ENCODE measurements at regions not wholly inside any gene's neighbourhood (a gene's known extent, or its start where the extent isn't known, plus 50 kb on each side); places are given as distances from the start of the nearest gene placed in this dataset.

GRCh38 chr13:100734194-100734720 is 59.7 kb upstream of the TMTC4 start:
- peaks cover 2% of the 10 kb centered on the region for H3K27me3 Mint-ChIP-seq
- intact Hi-C loops (cut with micrococcal nuclease): no loop called here

DNA sequence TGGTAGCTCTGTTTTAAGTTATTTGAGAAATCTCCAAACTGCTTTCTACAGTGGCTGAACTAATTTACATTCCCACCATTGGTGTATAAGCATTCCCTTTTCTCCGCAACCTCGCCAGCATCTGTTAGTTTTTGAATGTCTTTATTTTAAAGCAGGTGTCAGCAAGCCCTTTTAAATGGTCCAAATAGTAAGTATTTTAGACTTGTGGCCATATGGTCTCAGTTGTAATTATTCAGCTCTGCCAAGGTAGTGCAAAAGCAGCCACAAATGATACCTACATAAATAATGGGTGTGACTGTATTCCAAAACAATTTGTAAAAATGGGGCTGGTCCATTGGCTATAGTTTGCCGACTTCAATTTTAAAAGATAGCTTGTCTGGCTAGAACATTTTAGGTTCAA is 58.7 kb upstream of the TMTC4 start:
- no peak overlapping the region for H3K27ac Mint-ChIP-seq
- no peaks in the 10 kb centered on the region for H3K36me3 Mint-ChIP-seq (ENCODE audit: low read depth)
- peaks cover 2% of the 10 kb centered on the region for H3K27me3 Mint-ChIP-seq
- intact Hi-C loops (cut with micrococcal nuclease): no loop called here
- H3K4me1 Mint-ChIP-seq (ENCODE audit: low read depth): peaks cover under 1% of the 10 kb centered on the region
- no peak overlapping the region for H3K4me3 Mint-ChIP-seq
- H3K9me3 Mint-ChIP-seq: peaks cover 4% of the 10 kb centered on the region

More at GRCh38 chr13:100734194-100734720, 59.7 kb upstream of the TMTC4 start:
- Mint-ChIP-seq H3K36me3 (ENCODE audit: low read depth) (no peaks in the 10 kb centered on the region), H3K27ac (no peak overlapping the region), H3K4me1 (ENCODE audit: low read depth) (peaks cover 5% of the 10 kb centered on the region), H3K9me3 (peaks cover 9% of the 10 kb centered on the region), H3K4me3 (no peak overlapping the region)

DNA sequence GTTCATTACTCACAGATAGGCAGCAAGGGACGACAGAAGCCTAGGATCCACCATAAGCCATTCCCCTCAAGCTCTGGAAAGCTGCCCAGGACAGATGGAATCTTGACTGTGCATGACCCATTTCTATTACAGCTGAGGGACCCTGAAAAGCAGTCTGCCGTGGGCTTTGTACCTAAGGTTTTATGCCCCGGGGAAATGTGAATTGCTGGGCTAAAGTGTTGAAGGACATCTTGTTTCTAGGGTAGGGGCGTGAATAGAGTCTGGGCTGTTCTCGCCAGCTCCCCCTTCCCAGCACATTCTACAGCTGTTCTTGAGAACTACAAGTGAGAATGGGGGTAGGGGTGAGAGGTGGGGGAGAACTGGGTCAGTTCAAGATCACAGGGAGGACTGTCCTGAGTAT is 53.6 kb upstream of the TMTC4 start:
- Mint-ChIP-seq H3K27ac (no peak overlapping the region), H3K4me3 (no peak overlapping the region), H3K27me3 (peaks cover 5% of the 10 kb centered on the region), H3K36me3 (ENCODE audit: low read depth) (no peaks in the 10 kb centered on the region), H3K4me1 (ENCODE audit: low read depth) (no peaks in the 10 kb centered on the region), H3K9me3 (peaks cover 6% of the 10 kb centered on the region)
- intact Hi-C loops (cut with micrococcal nuclease): no loop called here

DNA sequence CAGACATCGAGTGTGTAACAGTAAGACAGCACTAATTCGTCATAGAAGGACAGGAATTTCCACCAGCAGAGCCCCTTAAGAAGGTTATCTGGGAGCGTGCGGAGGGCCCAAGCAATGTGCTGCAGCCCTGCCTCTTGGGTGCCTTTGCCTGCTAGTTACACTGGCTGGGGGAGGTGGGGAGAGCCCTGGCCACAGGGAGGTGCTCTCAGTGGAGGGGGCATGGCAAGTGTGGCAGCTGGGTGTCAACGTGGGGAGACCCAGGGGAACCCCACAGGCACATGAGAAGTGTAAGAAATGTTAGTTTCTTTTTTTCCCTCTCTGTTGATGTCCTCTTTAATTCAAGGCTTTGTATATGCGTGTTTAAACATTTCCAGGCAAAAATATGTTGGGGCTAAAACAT is 50.9 kb upstream of the TMTC4 start:
- intact Hi-C loops (cut with micrococcal nuclease): no loop called here
- H3K27me3 Mint-ChIP-seq: peaks cover 3% of the 10 kb centered on the region
- no peak overlapping the region for H3K27ac Mint-ChIP-seq
- no peaks in the 10 kb centered on the region for H3K36me3 Mint-ChIP-seq (ENCODE audit: low read depth)
- no peak overlapping the region for H3K4me3 Mint-ChIP-seq
- peaks cover 6% of the 10 kb centered on the region for H3K9me3 Mint-ChIP-seq
- no peaks in the 10 kb centered on the region for H3K4me1 Mint-ChIP-seq (ENCODE audit: low read depth)

DNA sequence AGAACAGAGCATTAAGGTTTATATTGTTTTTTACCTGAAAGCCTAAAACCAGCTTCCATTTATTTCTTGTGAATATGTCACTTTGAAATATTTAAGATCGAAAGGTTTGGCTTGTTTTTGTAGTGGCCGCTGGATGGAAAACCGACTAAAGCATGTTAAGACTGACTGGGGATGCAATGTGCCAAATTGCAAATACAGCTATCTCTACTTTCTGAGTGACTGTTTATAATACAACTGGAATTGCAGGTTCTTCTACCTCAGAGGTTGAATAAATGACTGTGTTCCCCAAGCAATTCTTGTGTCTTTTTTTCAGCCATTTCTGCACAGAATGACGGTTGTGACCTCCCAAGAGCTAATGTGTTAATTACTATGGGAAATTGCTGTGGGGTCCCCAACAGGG is 50.0 kb upstream of the TMTC4 start:
- Mint-ChIP-seq H3K9me3 (peaks cover 6% of the 10 kb centered on the region), H3K4me3 (no peak overlapping the region), H3K27me3 (peaks cover 3% of the 10 kb centered on the region), H3K27ac (no peak overlapping the region), H3K36me3 (ENCODE audit: low read depth) (no peaks in the 10 kb centered on the region), H3K4me1 (ENCODE audit: low read depth) (no peaks in the 10 kb centered on the region)
- intact Hi-C loops (cut with micrococcal nuclease): no loop called here

Measured in dendritic cell treated with granulocyte-macrophage colony-stimulating factor and Interleukin-4, amounts not matched to agents 40 ng/mL and 50 ng/mL, for 4 days (primary cell).